Pons (tissue), 1 donor: ENCODE measurements at regions not wholly inside any gene's neighbourhood (a gene's known extent, or its start where the extent isn't known, plus 50 kb on each side); places are given as distances from the start of the nearest gene placed in this dataset.
"Not testable (repeated sequence)": the region's sequence is repeated elsewhere in the genome, so short reads cannot be mapped to it uniquely, and the experiment has no call there.

Experiments used
- DNase-seq: peaks from one replicate; pipeline ENCODE4 v3.0.0-alpha.2; 2016; ENCODE audit warnings: low spot score

DNA sequence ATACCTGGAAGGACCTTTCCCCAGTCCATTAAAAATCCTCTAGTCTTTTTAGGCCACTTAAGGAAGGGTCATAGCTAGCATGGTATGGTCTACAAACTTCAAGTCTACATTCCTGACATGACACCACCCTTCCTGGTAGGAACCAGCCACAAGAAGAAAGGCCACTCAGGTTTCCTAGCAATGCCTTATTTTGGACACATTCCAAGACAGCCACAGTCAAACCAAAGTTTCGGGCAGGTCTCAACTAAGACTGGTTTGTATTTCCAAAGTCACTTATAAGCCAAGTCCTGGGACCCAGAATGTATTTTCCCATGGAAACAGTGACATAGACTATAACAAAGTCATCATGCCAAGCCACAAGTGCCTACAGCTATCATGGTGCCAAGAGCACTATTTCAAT, 50.6 kb upstream of the SLC44A3 start:
- no peak for DNase-seq

DNA sequence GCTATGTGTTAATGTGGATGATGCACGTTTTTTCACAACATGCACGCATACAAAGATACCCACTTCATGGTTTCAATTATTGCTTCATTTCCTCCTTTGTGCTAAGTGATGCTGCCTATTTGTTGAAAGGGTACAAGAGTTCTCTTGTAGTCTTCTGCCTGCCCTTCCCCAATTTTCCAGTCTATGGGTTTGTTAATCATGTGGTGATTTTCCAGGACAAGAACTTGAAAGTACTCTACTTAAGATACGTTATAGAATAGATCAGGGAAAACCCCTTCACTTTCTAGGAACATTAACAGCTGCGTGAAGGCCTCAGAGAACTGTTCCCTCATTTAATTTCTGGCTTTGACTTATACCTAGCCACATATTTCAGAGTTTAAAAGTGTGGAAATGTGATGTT, 52.1 kb upstream of the SLC44A3 start:
- DNase-seq, result no peak

DNA sequence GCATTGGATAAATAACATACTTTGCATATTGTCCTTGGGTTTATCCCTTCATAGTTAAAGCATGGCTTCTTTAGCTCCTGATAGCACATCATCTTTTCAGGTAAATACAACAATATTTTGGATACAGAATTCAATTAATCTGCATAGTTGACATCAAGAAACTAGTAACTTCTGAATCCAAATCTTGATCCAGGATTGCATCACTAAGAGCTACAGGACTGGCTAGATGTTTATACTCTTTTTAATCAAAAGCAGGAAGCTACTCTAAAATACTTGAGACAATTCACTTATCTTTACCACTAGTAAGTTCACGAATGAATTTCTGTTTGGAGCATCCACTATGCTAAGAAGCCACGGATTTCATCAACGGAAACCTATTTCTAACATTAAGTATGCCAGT, 54.2 kb upstream of the SLC44A3 start:
- DNase-seq, result no peak

DNA sequence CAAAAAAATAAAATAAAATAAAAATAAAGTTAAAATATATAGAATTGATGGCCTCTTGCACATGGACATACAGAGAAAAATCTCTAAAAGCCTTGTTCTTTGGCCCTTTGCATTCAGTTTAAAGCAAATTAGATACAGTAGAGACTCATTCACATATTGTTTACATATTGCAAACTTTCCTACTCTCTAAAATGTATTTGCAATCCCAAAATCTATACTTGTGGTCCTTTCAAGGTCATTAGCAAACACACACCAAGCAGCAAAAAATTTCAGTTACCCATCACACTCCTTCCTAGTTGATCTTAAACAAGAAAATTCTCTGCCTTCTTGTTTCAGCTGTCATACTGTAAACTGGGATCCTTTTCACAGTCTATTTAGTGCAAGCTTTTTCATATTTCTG, 61.0 kb upstream of the SLC44A3 start:
- no peak for DNase-seq

GRCh38 chr1:94757931-94758330, 62.2 kb upstream of the SLC44A3 start:
- no peak for DNase-seq

- no peak for DNase-seq
Measured at GRCh38 chr1:94755675-94756074, 64.5 kb upstream of the SLC44A3 start.

DNA sequence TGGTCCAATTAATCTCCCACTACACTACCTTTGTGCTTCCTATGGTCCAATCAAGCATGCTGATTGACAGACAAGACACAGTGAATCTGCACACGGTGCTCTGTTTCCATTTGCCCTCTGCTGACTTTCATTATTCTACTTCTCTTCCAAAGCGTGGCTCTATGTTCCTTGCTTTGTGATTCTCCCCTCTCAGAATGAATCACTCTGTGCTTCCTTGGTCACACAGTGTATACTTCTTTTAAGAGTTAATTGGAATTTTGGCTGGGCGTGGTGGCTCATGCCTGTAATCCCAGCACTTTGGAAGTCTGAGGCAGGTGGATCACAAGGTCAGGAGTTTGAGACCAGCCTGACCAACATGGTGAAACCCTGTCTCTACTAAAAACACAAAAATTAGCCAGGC, 65.1 kb upstream of the SLC44A3 start:
- DNase-seq, result not testable (repeated sequence)

GRCh38 chr1:94754570-94754969, 65.6 kb upstream of the SLC44A3 start:
- no peak for DNase-seq

- no peak for DNase-seq
Measured at GRCh38 chr1:94754095-94754494, 66.1 kb upstream of the SLC44A3 start.

DNA sequence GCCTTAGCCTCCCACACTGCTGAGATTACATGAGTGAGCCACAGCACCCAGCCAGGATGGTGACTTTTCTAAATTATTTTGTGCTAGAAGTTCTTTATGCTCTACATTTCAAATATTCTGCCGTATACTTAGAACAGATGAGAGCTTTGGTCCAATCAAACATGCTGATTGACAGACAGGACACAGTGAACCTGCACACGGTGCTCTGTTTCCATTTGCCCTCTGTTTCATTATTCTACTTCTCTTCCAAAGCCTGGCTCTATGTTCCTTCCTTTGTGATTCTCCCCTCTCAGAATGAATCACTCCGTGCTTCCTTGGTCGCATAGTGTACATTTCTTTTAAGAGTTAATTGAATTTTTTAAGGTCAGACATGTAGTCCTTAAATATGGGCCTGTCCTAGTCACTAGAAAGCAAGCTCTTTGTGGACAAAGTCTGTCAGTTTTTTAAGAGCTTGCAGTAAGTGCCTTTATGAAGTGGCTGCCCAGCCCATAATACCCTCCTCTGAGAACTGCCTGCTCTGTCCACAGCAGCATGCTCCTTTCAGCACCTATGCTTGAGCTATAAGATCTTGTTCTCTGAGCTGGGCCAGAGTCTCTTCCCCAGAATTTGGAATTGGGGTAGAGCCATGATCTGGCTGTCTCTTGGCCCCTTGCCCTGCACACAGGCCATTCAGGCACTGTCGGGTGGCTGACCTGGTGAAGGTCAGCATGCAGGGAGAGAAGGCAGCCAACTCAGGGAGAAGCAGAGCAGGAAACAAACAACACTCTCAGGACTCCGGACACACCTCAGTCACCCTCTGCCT, 66.8 kb upstream of the SLC44A3 start:
- no peak for DNase-seq

- DNase-seq, result not testable (repeated sequence)
Measured at GRCh38 chr1:94751483-94751882, 68.7 kb upstream of the SLC44A3 start.

- DNase-seq, result no peak
Measured at GRCh38 chr1:94746635-94747525, 73.3 kb upstream of the SLC44A3 start.

DNA sequence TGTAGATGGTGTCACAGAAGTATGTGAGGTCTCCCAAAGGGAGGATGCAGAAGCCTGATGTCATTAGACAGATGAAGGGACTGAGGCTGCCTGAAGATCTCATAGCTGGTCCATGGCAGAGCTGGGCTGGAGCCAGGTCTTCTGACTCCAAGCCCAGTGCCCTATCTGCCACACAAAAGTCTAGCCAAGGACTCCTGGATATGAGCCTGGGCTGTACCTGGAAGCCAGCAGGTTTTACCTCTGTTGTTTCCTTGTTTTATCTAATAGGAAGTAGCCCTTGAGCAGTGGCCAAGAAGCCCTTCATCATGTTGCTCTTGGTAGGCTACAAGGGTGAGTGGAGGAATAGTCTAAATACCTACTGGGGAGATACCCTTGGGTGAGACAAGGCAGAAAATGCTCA, 74.4 kb upstream of the SLC44A3 start:
- DNase-seq, result no peak

DNA sequence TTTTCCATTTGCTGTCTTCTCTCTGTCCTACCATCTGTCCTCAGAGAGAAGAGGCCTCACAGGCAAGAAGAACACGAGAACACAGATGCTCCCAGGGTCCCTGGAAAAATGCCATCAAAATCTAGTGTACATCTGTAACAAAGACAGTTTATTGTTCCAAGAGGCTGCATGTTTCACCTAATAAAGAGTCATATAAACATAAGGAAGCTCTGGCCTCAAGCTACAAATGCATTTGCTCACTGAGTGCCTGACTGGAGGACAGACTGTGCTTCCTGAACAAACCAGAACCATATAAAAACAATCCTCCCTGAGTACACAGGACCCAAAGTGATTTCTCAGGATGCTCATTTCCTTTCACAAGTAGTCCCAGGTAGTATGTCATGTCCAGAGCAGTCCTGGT, 76.3 kb upstream of the SLC44A3 start:
- peak; percentile 49 for DNase-seq

- no peak for DNase-seq
Measured at GRCh38 chr1:94741996-94742395, 78.2 kb upstream of the SLC44A3 start.

GRCh38 chr1:94741510-94741909, 78.6 kb upstream of the SLC44A3 start:
- DNase-seq, result no peak

- no peak for DNase-seq
Measured at GRCh38 chr1:94739521-94740061, 80.6 kb upstream of the SLC44A3 start.

- DNase-seq, result no peak
Measured at GRCh38 chr1:94738371-94738770, 81.8 kb upstream of the SLC44A3 start.

DNA sequence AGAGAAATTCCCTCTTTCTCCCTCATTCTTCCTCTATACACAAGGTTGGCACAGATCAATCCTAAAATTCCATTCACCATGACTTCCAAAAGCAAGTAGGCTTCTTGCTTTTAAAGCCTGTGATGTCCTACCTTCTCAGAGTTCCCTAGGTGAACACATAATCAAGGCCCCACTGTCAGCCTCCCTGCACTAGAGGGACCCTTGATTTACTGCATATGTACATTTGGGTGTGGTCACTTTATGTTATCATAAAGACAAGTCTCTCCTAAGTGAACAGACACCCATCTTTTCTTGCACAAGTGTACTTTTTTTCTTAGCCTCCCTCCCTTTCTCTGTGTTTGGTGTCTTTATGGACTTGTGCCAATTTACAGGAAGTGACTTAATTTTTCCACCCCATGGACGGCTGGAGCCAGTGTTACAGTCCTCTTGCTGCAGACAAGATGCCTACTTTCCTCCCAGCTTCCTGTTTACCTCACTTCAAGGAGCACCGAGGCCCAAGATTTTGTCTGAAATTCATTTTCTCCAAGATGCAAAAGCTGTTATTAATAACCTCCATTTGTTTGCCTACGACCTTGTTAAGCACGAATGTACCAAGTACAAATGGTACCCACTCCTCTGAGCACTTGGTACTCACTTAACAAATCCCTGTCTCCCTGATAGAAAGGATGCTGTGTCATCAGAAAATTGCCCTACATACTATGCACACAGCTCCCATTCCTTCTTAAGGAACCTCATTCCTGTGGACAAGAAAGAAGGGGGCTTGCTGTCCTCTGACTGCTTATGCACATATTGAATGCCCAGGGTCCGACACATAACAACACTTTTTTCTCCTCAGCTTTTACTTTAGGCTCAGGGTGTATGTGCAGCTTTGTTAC, 82.8 kb upstream of the SLC44A3 start:
- DNase-seq, result no peak

- DNase-seq, result no peak
Measured at GRCh38 chr1:94736549-94736948, 83.6 kb upstream of the SLC44A3 start.

GRCh38 chr1:94736073-94736472, 84.1 kb upstream of the SLC44A3 start:
- no peak for DNase-seq
